ENCODE measurements at regions not wholly inside any gene's neighbourhood (a gene's known extent, or its start where the extent isn't known, plus 50 kb on each side); places are given as distances from the start of the nearest gene placed in this dataset.
A peak's percentile ranks its signal among the peaks of the same experiment; 100 is the strongest.

GRCh38 chr6:1518855-1519254 is 90.9 kb upstream of the FOXC1 start:
- DNase-seq (ENCODE audit: low read depth in 2 of 2) = no peak
- TF ChIP-seq CTCF (IDR thresholded peaks at IDR 0.05; ENCODE audit: low read depth, low read length) = no peak

GRCh38 chr6:1519597-1519996 is 90.1 kb upstream of the FOXC1 start:
- no peak for DNase-seq (ENCODE audit: low read depth in 2 of 2)
- no peak overlapping the region for H3K4me3 ChIP-seq (replicated peaks in 1 of 2; ENCODE audit: low read depth in 2 of 2, low read length in 2 of 2)
- TF ChIP-seq CTCF (IDR thresholded peaks at IDR 0.05; ENCODE audit: low read depth, low read length) = no peak

More at GRCh38 chr6:1518855-1519254, 90.9 kb upstream of the FOXC1 start:
- H3K4me3 ChIP-seq (replicated peaks in 1 of 2; ENCODE audit: low read depth in 2 of 2, low read length in 2 of 2) = no peak overlapping the region

GRCh38 chr6:1522779-1523178 is 86.9 kb upstream of the FOXC1 start:
- H3K4me3 ChIP-seq (replicated peaks in 1 of 2; ENCODE audit: low read depth in 2 of 2, low read length in 2 of 2) = no peak overlapping the region
- DNase-seq (ENCODE audit: low read depth in 2 of 2) = no peak
- no peak for TF ChIP-seq CTCF (IDR thresholded peaks at IDR 0.05; ENCODE audit: low read depth, low read length)

- TF ChIP-seq CTCF (IDR thresholded peaks at IDR 0.05; ENCODE audit: low read depth, low read length) = peak; percentile 31
- no peak overlapping the region for H3K4me3 ChIP-seq (replicated peaks in 1 of 2; ENCODE audit: low read depth in 2 of 2, low read length in 2 of 2)
- peak; percentile 55 to 65 for DNase-seq (ENCODE audit: low read depth in 2 of 2)
Observed at GRCh38 chr6:1524040-1524480, 85.7 kb upstream of the FOXC1 start.

- no peak overlapping the region for H3K4me3 ChIP-seq (replicated peaks in 1 of 2; ENCODE audit: low read depth in 2 of 2, low read length in 2 of 2)
- no peak for TF ChIP-seq CTCF (IDR thresholded peaks at IDR 0.05; ENCODE audit: low read depth, low read length)
- no peak for DNase-seq (ENCODE audit: low read depth in 2 of 2)
Observed at GRCh38 chr6:1525364-1526038, 84.2 kb upstream of the FOXC1 start.

- TF ChIP-seq CTCF (IDR thresholded peaks at IDR 0.05; ENCODE audit: low read depth, low read length) = no peak
- peak in 1 of 2 donors; percentile 25 for DNase-seq (ENCODE audit: low read depth in 2 of 2)
- H3K4me3 ChIP-seq (replicated peaks in 1 of 2; ENCODE audit: low read depth in 2 of 2, low read length in 2 of 2) = no peak overlapping the region
Observed at GRCh38 chr6:1526398-1527072, 83.2 kb upstream of the FOXC1 start.
